Cardiac muscle cell (in vitro differentiated cells and primary cell): ENCODE measurements at regions not wholly inside any gene's neighbourhood (a gene's known extent, or its start where the extent isn't known, plus 50 kb on each side); places are given as distances from the start of the nearest gene placed in this dataset.
A peak's percentile ranks its signal among the peaks of the same experiment; 100 is the strongest.

Experiments used
- DNase-seq, 2 donors: peaks; one replicate each; pipeline versions ENCODE4 v3.0.0 to v3.0.0-alpha.2; 2010 to 2017; ENCODE audit warnings: low read depth in 1 of 2, low spot score in 1 of 2
- H3K27ac ChIP-seq: fragments of 200-600 bp; sonication (generic); 2 replicates; pipeline ENCODE4 v1.5.1; 2016
- H3K27me3 ChIP-seq: fragments of 200-600 bp; sonication (generic); 2 replicates; pipeline ENCODE4 v1.6.0; 2016; ENCODE audit warnings: control low read depth
- H3K36me3 ChIP-seq: fragments of 200-600 bp; sonication (generic); 2 replicates; pipeline ENCODE4 v1.5.1; 2016; ENCODE audit warnings: control low read depth
- H3K4me1 ChIP-seq: fragments of 200-600 bp; sonication (generic); 2 replicates; pipeline ENCODE4 v1.8.1; 2017; ENCODE audit warnings: low read depth, mild to moderate bottlenecking, mixed run types
- H3K4me3 ChIP-seq: fragments of 200-600 bp; sonication (generic); 2 replicates; pipeline ENCODE4 v1.5.1; 2016; ENCODE audit warnings: mild to moderate bottlenecking
- H3K9me3 ChIP-seq: fragments of 200-600 bp; sonication (generic); 2 replicates; pipeline ENCODE4 v1.5.1; 2017; ENCODE audit warnings: low read depth, mild to moderate bottlenecking, control low read depth
- TF ChIP-seq, protein P1 (sequence below): IDR thresholded peaks from 2 replicates; pipeline ENCODE4 v1.5.1; 2012; ENCODE audit warnings: low read depth, mild to moderate bottlenecking, low read length

DNA sequence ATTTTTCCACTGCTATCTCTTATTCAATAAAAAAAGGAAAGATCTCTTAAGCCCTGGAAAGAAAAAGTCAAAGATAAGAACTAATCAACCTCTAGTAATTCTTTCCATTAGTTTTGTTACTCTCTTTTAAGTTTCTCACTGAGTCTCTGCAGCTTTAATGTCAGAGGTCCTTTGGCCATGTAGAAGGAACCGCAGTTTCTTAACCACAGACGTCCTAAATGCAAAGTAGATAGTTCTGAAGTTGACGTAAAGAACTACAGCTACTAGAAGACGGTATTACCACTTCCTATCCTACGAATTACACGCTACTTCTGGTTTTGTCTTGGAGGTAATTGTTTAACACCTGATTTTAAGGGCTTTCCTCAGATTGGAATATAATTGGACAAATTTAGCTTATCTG lies 325.9 kb downstream of the ANKRD50 start:
- Histone ChIP-seq H3K4me3 (no peak overlapping the region), H3K9me3 (no peaks in the 10 kb centered on the region), H3K27me3 (no peaks in the 10 kb centered on the region), H3K27ac (no peak overlapping the region), H3K4me1 (no peaks in the 10 kb centered on the region), H3K36me3 (no peaks in the 10 kb centered on the region)
- DNase-seq, result peak in 1 of 2 donors; percentile 45
- TF ChIP-seq, protein P1, sequence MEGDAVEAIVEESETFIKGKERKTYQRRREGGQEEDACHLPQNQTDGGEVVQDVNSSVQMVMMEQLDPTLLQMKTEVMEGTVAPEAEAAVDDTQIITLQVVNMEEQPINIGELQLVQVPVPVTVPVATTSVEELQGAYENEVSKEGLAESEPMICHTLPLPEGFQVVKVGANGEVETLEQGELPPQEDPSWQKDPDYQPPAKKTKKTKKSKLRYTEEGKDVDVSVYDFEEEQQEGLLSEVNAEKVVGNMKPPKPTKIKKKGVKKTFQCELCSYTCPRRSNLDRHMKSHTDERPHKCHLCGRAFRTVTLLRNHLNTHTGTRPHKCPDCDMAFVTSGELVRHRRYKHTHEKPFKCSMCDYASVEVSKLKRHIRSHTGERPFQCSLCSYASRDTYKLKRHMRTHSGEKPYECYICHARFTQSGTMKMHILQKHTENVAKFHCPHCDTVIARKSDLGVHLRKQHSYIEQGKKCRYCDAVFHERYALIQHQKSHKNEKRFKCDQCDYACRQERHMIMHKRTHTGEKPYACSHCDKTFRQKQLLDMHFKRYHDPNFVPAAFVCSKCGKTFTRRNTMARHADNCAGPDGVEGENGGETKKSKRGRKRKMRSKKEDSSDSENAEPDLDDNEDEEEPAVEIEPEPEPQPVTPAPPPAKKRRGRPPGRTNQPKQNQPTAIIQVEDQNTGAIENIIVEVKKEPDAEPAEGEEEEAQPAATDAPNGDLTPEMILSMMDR, result no peak

DNA sequence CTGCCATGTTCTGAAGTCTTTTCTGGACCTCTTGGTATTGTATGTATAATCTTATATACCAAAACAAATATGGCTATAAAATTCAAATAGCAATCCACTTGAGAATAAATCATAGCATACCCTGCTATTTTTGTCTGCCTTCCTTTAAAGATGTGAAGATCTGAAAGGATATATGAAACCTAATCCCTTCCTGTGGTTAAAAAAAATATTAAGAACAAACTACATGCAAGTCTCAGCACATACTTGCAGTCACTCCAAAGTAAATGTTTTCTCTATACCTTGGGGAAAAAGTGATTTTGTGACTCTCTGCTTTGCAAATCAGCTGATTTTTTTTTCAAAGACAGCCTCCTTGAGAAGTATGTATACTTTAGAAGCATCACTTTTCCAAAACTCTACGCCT lies 322.9 kb downstream of the ANKRD50 start:
- no peak overlapping the region for H3K4me3 ChIP-seq
- no peaks in the 10 kb centered on the region for H3K9me3 ChIP-seq
- no peaks in the 10 kb centered on the region for H3K4me1 ChIP-seq
- no peaks in the 10 kb centered on the region for H3K27me3 ChIP-seq
- no peak overlapping the region for H3K27ac ChIP-seq
- TF ChIP-seq, protein P1, result no peak
- H3K36me3 ChIP-seq, result no peaks in the 10 kb centered on the region
- no peak for DNase-seq

DNA sequence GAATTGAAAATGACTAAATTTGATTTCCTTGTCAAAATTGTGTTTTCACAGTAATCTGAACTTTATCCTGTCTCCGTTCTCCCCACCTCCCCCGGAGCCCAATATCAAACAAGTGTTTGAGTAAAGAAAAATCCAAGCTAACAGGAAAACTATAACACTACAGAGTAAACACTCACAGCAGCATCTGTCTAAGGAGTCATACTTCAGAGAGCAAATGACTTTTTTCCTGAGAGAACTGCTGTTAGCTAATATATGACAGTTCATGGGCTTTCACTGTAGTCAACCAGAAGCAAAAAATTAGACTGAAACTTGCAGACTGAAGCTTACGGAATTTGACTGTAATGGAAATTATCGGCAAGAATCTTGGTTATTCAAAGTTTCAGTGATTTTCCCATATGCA lies 321.7 kb downstream of the ANKRD50 start:
- Histone ChIP-seq H3K4me1 (no peaks in the 10 kb centered on the region), H3K27ac (no peak overlapping the region), H3K27me3 (no peaks in the 10 kb centered on the region), H3K36me3 (no peaks in the 10 kb centered on the region), H3K4me3 (no peak overlapping the region), H3K9me3 (no peaks in the 10 kb centered on the region)
- no peak for DNase-seq
- TF ChIP-seq, protein P1, result no peak

DNA sequence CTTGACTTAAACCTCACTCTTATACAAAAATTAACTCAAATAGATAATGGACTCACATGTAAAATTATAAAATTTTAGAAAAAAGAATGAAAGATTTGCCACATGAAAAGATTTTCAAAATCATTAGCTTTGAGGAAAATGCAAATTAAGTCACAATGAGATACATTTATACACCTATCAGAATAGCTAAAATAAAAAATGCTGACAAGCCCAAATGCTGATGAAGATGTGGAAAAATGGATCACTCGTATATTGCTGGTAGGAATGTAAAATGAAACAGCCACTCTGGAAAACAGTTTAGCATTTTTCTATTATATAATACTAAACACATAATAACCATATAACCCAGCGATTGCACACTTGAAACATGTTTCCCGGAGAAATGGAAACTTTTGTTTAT lies 316.2 kb downstream of the ANKRD50 start:
- Histone ChIP-seq H3K9me3 (no peaks in the 10 kb centered on the region), H3K4me1 (no peaks in the 10 kb centered on the region), H3K4me3 (no peak overlapping the region), H3K27me3 (no peaks in the 10 kb centered on the region), H3K36me3 (no peaks in the 10 kb centered on the region), H3K27ac (no peak overlapping the region)
- DNase-seq, result no peak
- TF ChIP-seq, protein P1, result no peak

DNA sequence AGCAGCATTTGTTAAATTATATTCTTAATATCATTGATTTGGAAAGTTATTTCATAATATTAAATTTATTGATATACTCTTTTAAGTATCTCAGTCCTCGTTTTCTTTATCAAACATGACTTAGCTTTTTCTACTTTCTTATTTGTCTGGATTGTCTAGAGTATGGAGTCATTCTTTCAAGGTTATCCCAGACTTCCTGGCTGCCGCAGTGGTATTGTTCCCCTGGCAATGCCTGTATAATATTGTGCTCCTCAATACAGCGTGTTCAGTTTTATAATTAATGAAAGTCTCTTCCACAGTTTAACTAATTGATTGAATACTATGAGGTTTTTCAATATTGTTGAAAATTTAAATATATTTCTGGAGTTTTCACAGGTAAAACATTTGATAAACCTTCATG lies 310.9 kb downstream of the ANKRD50 start:
- Histone ChIP-seq H3K27ac (no peak overlapping the region), H3K36me3 (no peaks in the 10 kb centered on the region), H3K4me3 (no peak overlapping the region), H3K9me3 (no peaks in the 10 kb centered on the region), H3K4me1 (no peaks in the 10 kb centered on the region), H3K27me3 (no peaks in the 10 kb centered on the region)
- no peak for DNase-seq
- TF ChIP-seq, protein P1, result no peak

DNA sequence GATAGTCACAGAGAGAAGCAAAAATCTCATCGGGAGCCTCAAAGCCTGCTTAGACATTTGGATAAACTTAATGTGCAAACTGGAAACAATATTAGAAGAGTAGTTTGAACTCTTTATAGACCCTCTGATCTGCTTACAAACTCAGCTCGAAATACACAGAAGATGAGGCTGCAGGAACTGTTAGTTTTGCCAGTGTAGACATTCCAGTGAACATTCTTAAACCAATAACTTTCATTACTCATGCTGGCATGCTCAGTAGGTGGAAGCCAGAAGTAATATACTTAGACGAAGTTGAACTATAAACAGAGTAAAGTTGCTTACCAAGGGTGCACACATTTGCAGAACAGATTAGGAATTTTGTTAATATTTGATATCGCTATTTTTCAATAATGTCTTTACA lies 303.5 kb downstream of the ANKRD50 start:
- Histone ChIP-seq H3K36me3 (no peaks in the 10 kb centered on the region), H3K27ac (no peak overlapping the region), H3K27me3 (no peaks in the 10 kb centered on the region), H3K4me3 (no peak overlapping the region), H3K4me1 (no peaks in the 10 kb centered on the region), H3K9me3 (no peaks in the 10 kb centered on the region)
- DNase-seq, result no peak
- TF ChIP-seq, protein P1, result no peak
